NCI-H2107 treated with DMSO at 0.1 percent for 48 hours (cell line): ENCODE measurements at regions not wholly inside any gene's neighbourhood (a gene's known extent, or its start where the extent isn't known, plus 50 kb on each side); places are given as distances from the start of the nearest gene placed in this dataset.
"Not testable (repeated sequence)": the region's sequence is repeated elsewhere in the genome, so short reads cannot be mapped to it uniquely, and the experiment has no call there.

Source experiments
- DNase-seq: peaks from one replicate; lab custom pipeline; 2025; ENCODE audit not compliant: unreplicated experiment; lab: John Stamatoyannopoulos, UW

DNA sequence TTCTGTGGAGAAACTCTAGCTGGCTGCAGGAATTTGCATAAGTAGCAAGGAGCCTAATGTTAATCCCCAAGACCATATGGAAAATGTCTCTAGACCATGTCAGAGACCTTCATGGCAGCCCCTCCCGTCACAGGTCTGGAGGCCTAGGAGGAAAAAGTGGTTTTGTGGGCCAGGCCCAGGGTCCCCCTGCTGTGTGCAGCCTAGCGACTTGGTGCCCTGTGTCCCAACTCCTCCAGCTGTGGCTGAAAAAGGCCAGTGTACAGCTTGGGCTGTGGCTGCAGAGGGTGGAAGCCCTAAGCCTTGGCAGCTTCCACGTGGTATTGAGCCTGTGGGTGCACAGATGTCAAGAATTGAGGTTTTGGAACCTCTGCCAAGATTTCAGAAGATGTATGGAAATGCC lies 306.9 kb upstream of the CA10 start:
- no peak for DNase-seq

- no peak for DNase-seq
Measured at GRCh38 chr17:52451294-52451861, 292.9 kb upstream of the CA10 start.

DNA sequence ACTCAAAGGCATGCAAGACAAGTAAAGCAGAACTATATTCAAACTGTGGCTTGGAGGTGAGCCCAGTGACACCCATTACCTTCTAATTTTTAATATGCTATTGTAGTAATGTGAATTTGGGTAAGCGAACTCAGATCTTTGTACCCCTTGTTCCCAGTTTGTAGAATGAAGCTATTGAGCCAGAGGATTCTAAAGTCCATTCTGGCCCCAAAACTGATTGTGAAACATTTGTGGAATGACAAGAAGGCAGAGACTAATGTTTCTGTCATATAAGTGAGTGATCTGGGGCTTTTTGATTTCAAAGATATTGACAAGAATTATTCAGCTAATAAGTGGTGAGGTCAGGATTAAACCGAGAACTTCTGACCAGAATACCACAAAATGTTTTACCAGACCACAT lies 283.8 kb upstream of the CA10 start:
- no peak for DNase-seq

DNA sequence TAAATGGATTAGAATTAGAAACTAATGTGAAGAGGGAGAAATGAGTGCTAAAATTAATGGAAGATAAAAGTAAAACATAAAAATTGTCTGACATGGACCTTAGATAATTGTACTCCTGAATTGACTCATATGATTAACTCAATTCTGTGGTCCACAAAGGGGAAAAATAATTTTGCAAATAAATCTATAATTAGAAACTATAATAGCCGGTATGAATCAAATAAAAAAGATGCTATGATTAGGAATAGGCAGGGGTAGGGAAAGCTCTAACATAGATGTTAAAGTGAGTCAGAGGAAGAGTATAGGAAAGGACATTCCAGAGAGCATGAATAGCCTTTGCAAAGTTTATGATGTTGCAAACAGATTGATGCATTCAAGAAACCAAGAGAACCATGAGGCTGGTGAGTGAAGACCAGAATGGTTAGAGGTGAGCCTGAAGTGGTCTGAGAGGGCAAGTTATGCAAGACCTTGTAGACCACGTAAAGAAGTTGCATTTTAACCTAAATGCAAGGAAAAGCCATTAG lies 262.1 kb upstream of the CA10 start:
- DNase-seq: no peak

DNA sequence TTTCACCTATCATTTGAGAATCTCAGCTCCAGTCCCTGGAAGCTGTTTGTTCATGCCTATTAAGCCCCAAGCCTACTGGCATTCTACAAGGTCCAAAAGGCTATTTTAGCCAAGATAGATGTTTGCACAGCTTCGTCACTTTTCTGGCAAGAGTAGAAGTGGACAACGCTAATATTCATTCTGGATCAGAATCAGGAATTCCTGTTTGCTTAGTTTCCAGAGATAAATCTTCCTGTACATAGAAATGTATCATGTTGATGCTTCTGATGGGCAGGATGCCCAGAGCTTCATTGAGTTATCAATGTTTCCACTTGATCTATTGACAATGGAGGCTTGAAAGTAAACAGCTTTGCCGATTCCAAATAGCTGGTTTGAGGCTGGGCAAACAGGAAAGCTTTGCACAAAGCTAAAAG lies 260.7 kb upstream of the CA10 start:
- no peak for DNase-seq

DNA sequence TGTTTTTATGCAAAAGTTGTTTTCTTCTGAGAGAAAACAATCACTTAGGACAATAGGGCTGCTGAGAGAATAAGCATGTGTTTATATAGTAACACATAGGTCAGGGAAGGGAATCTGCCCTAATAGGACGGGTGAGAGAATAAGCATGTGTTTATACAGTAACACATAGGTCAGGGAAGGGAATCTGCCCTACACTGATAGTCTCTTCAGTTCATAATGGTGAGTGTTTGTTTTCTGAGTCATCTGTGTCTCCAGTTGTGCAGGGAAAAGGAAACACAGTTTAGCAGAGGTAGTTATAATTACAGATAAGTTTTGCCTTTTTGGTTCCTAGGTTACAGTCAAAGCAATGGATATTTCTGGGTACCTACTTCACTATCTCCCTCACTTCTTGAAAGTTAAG lies 252.3 kb upstream of the CA10 start:
- DNase-seq: no peak

GRCh38 chr17:52409222-52409621 lies 250.7 kb upstream of the CA10 start:
- DNase-seq: not testable (repeated sequence)

GRCh38 chr17:52395308-52395707 lies 236.8 kb upstream of the CA10 start:
- no peak for DNase-seq

DNA sequence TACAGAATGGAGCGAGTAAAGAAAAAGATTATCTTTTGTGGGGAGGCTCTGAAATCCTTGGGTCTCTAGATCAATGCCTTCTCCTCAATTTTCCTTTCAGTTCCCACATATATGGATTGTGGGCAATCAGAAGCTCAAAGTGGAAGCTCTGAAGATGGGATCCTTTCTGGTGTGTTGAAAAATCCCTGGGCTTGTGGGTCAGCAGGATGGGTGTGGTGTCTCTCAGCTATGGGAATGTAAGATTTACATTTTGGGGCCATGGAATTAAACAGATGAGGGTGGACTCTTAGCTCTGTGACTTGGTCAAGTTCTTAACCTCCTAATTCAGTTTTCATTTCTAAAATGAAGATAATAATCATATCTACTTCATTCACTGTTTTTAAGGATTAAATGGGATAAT lies 231.9 kb upstream of the CA10 start:
- DNase-seq: no peak

DNA sequence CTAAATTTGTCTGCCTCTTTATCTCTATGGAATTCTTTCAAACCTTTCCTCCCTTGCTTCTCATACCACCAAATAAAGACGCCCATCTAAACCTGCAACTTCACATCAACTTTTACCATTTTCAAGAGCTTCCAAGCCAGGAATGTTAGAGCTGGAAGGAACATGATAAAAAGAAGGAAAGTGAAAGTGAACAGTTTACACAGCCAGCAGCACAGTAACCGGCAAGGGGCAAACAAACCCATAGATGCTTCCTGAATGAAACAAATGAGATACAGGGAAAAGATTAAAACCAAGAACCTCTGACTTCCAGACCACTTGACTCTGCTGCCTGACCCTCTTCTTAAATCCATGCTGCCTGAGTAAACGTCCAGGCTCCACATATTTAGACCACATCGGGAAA lies 231.1 kb upstream of the CA10 start:
- DNase-seq: no peak

DNA sequence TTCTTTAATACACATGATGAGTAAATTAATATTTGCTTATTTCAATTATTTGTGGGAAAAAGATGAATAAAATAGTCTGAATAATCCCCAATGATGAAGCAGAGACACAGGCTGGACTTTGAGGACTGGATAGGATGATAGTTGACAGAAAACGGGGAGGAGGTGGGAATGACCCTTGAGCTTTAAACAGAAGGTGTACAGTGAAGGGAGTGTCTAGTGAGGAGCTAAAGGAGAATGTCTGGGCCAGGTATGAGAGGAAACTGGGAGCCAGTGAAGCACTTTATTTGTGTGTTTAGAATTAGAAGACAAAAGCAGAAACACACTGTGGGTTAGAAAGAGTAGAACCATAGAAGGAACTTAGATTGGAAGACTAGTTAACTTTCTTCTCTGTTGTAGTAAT lies 230.4 kb upstream of the CA10 start:
- DNase-seq: no peak

- no peak for DNase-seq
Measured at GRCh38 chr17:52384695-52385094, 226.2 kb upstream of the CA10 start.

DNA sequence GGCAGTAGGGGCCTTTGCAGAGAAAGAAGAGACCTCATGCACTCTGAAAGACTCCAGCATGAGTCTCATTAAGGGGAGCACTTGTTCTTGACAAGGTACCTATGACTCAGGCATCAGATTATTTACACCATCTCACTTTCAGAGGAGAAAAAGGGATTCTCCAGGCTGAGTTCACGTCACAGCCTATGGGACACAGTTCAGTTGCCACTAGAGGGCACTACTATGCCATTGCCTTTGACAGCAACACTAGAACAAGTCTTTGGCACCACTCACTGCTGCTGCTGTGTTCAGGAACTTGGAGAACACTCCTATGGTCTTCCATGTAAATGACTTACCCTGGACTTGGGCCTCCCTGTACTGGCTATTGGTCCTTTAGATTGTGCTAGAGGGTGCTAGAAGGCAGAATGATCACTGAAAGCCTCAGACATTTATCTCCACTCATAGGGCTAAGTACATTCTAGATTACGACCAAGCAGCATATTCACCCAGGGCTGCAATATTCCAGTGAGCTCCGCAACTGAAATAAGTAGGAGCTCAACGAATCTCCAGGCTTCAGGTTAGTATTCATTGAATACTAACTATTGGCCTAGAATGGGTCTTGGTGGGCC lies 225.1 kb upstream of the CA10 start:
- DNase-seq: no peak

GRCh38 chr17:52378860-52379259 lies 220.3 kb upstream of the CA10 start:
- no peak for DNase-seq

DNA sequence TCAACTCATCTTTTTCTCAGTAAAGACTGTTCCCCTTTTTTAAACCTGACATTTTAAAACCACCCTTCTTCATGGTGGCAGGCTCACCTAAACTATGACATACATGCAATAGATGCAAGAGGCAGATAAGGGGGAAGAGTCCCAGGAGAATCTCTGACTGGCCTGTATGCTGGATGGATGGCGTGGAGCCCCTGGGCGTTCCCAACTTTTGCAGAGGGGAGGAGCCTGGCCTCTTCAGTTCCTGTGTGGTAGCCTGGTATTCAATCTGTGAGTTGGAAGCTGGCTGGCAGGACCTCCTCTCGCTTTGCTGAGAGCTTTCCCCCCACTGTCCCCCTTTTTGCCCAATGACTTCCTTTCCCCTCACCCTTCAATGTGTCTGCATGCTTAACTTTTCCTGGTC lies 217.6 kb upstream of the CA10 start:
- DNase-seq: no peak

DNA sequence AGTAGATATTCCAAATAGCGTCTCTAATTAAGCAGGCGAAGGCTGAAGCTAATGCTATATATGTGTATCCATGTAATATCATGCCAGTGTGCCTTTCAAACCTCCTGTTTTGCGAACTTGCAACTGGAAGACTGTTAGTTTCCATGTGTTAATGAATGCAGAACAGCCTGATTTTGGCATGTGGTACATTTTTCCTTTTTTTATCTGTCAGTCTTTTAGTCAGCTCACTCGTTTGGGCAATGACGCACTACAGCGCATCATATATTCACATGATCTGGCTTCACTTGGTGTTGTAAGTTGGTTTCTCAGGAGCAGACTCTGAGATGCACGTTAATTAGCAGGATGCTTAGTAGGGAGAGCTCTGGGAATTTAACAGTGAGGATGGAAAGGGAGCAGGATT lies 210.4 kb upstream of the CA10 start:
- no peak for DNase-seq

DNA sequence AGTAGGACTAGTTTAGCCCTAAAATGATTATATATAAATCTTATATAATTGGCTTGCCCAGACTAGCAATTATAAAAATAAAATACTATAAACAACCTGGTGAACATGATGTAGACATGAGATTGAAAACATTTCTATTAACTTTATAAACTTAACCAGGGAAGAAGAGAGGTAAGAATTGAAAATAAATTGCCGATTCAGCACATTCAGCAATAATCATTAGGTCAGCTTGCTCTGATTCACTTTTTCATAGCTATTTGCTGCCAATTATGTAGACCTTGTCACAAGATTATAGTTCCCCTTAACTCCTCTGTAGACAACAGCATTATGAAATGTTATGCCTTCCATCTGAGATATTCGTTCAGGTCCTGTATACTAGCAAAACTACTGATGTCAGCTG lies 199.3 kb upstream of the CA10 start:
- no peak for DNase-seq

DNA sequence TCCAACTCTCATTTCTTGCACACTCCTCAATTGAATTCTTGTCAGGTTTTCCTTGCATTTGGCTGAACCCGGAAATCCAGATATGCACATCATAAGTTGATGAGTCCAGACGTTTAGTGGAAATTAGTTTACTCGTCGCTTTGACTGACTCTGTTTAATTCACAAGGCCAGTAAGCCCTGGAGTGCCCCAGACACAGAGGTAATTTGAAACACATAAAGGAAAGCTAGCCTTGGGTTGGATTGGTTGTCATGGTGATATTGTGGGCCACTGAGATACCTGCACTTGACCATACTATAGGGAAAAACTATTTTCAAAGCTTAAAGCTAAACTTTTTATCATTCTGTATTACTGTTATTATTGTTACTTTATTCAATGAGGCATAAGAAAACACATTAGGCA lies 178.3 kb upstream of the CA10 start:
- DNase-seq: no peak

DNA sequence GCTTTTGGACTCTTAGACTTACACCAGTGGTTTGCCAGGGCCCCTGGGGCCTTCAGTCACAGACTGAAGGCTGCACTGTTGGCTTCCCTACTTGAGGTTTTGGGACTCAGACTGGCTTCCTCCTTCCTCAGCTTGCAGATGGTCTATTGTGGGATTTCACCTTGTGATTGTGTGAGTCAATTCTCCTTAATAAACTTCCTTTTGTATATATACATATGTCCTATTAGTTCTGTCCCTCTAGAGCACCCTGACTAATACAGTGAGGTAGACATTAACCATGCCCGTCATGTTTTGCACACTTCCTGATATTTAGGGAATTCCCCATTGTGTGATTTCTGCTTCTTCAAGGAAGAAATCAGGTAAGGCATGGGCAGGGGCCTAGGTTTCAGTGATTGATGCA lies 147.8 kb upstream of the CA10 start:
- DNase-seq: no peak

GRCh38 chr17:52298881-52299280 lies 140.4 kb upstream of the CA10 start:
- no peak for DNase-seq

GRCh38 chr17:52297230-52298010 lies 138.9 kb upstream of the CA10 start:
- no peak for DNase-seq

DNA sequence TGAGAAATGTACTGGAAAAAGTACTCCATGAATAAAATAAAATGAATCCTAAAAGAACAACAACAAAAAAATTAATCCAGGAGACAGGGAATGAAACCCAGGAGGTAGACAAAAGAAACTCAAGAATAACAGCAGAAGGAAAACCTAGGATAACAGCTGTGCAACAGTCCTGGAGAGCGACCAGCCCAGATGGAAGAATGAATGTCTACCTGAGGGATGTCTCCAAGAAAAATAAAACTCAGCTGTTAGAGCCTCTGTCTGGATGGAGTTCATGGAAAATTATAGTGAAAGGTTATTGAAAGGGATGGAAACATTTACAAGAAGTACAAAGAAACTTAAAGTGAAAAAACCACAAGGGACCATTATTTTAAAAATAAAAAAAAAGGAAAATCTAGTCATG lies 135.8 kb upstream of the CA10 start:
- no peak for DNase-seq
